HL-60 (cell line): ENCODE measurements at regions not wholly inside any gene's neighbourhood (a gene's known extent, or its start where the extent isn't known, plus 50 kb on each side); places are given as distances from the start of the nearest gene placed in this dataset.

Source experiments
- DNase-seq, 2 experiments: peaks; one replicate each; pipeline ENCODE4 v3.0.0-alpha.2; 2010 to 2020; ENCODE audit warnings: low read depth in 1 of 2, low spot score in 1 of 2
- H3K27ac ChIP-seq: fragments of 250-450 bp; sonication (Bioruptor Pico); replicated peaks from 2 replicates; pipeline ENCODE4 v1.5.1; 2020; ENCODE audit warnings: mild to moderate bottlenecking, moderate library complexity
- H3K27me3 ChIP-seq: fragments of 250-450 bp; sonication (Bioruptor Pico); 2 replicates; pipeline ENCODE4 v1.5.1; 2021; ENCODE audit warnings: mild to moderate bottlenecking, moderate library complexity; ENCODE audit not compliant: insufficient read depth, poor library complexity, severe bottlenecking
- H3K4me3 ChIP-seq: replicated peaks from 2 replicates; pipeline ENCODE4 v1.5.1; 2011; ENCODE audit warnings: mild to moderate bottlenecking, control low read depth, low read length; ENCODE audit not compliant: insufficient read depth
- GABPA ChIP-seq: IDR thresholded peaks from 2 replicates; pipeline ENCODE4 v1.6.1; 2012; ENCODE audit warnings: low read depth
- POLR2AphosphoS5 ChIP-seq: IDR thresholded peaks from 2 replicates; pipeline ENCODE4 v1.6.1; 2012; ENCODE audit warnings: low read depth
- SPI1 ChIP-seq: IDR thresholded peaks from 2 replicates; pipeline ENCODE4 v1.6.1; 2012; ENCODE audit warnings: low read depth, mild to moderate bottlenecking, borderline replicate concordance
- TF ChIP-seq, protein P1 (sequence below): IDR thresholded peaks from one replicate; pipeline ENCODE4 v1.5.1; 2011; ENCODE audit warnings: low read length, control low read depth, inconsistent platforms; ENCODE audit not compliant: insufficient read depth
- TF ChIP-seq, protein P2 (sequence below): IDR thresholded peaks from 2 replicates; pipeline ENCODE4 v1.6.1; 2012; ENCODE audit warnings: low read depth; ENCODE audit not compliant: insufficient replicate concordance

DNA sequence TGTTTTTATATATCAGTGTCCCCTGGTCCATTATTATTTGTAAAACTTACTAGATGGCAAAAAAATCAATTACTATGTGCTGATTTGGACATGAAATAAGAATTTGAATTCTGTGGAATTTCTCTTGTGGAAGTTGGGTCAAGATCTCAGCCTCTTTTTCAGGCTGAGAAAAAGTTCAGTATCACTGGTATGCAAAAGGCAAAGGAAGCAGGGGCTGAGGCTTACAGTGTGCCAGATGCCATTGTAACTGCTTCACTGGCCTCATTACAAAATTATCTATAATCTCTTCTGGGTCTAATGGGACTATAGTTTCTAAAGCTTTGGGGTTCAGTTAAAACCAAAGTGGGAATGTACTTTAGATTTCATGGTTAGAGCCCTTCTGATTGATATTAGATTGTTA lies 125.9 kb upstream of the SLC7A14 start:
- no peaks in the 10 kb centered on the region for H3K27me3 ChIP-seq
- no peak overlapping the region for H3K4me3 ChIP-seq
- no peak overlapping the region for H3K27ac ChIP-seq
- TF ChIP-seq, protein P1, sequence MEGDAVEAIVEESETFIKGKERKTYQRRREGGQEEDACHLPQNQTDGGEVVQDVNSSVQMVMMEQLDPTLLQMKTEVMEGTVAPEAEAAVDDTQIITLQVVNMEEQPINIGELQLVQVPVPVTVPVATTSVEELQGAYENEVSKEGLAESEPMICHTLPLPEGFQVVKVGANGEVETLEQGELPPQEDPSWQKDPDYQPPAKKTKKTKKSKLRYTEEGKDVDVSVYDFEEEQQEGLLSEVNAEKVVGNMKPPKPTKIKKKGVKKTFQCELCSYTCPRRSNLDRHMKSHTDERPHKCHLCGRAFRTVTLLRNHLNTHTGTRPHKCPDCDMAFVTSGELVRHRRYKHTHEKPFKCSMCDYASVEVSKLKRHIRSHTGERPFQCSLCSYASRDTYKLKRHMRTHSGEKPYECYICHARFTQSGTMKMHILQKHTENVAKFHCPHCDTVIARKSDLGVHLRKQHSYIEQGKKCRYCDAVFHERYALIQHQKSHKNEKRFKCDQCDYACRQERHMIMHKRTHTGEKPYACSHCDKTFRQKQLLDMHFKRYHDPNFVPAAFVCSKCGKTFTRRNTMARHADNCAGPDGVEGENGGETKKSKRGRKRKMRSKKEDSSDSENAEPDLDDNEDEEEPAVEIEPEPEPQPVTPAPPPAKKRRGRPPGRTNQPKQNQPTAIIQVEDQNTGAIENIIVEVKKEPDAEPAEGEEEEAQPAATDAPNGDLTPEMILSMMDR: no peak
- TF ChIP-seq POLR2AphosphoS5 (no peak), GABPA (no peak), SPI1 (no peak)
- TF ChIP-seq, protein P2, sequence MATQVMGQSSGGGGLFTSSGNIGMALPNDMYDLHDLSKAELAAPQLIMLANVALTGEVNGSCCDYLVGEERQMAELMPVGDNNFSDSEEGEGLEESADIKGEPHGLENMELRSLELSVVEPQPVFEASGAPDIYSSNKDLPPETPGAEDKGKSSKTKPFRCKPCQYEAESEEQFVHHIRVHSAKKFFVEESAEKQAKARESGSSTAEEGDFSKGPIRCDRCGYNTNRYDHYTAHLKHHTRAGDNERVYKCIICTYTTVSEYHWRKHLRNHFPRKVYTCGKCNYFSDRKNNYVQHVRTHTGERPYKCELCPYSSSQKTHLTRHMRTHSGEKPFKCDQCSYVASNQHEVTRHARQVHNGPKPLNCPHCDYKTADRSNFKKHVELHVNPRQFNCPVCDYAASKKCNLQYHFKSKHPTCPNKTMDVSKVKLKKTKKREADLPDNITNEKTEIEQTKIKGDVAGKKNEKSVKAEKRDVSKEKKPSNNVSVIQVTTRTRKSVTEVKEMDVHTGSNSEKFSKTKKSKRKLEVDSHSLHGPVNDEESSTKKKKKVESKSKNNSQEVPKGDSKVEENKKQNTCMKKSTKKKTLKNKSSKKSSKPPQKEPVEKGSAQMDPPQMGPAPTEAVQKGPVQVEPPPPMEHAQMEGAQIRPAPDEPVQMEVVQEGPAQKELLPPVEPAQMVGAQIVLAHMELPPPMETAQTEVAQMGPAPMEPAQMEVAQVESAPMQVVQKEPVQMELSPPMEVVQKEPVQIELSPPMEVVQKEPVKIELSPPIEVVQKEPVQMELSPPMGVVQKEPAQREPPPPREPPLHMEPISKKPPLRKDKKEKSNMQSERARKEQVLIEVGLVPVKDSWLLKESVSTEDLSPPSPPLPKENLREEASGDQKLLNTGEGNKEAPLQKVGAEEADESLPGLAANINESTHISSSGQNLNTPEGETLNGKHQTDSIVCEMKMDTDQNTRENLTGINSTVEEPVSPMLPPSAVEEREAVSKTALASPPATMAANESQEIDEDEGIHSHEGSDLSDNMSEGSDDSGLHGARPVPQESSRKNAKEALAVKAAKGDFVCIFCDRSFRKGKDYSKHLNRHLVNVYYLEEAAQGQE: no peak
- DNase-seq: no peak

DNA sequence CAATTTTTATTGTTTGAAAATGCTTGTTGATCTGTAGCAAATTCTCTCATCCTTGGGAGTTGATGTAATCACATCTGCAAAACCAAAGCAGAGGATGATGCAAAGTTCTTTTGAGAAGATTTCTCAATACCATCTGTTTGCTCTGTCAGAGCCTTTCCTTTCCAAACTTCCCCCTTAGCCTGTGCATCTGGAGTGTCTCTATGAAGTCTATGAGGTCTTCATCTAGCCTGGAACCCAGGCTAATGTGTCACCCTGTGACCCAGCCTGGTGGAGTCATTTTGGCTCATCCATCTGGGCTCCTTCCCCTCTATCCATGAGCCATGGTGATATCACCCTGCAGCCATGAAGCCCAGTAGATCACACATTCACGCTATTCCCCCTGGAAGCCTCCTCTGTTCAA lies 123.2 kb upstream of the SLC7A14 start:
- Histone ChIP-seq H3K27ac (no peak overlapping the region), H3K27me3 (no peaks in the 10 kb centered on the region), H3K4me3 (no peak overlapping the region)
- DNase-seq: peak; percentile 31 to 73
- TF ChIP-seq GABPA (no peak), SPI1 (no peak), POLR2AphosphoS5 (no peak)
- TF ChIP-seq, protein P1: no peak
- TF ChIP-seq, protein P2: no peak

DNA sequence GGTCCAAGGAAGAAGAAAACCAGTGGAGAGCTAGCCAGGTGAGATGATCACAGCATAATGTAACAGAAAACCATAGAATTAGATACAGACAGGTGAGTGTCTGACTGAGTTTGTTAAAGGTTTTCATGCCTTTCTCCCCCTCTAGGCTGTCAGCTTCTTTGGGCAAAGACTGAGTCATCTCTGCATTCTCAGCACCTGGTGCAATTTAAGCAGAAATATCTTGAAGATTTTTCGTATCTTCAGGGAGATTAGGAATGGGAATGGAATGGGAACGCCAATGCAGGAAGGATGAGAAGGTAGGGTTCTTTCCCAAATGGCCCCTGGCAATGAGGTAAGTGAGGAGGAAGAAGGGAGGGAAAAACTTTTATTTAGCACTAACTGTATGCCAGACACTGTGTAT lies 122.0 kb upstream of the SLC7A14 start:
- Histone ChIP-seq H3K27me3 (no peaks in the 10 kb centered on the region), H3K27ac (no peak overlapping the region), H3K4me3 (no peak overlapping the region)
- no peak for DNase-seq
- no peak for TF ChIP-seq POLR2AphosphoS5

DNA sequence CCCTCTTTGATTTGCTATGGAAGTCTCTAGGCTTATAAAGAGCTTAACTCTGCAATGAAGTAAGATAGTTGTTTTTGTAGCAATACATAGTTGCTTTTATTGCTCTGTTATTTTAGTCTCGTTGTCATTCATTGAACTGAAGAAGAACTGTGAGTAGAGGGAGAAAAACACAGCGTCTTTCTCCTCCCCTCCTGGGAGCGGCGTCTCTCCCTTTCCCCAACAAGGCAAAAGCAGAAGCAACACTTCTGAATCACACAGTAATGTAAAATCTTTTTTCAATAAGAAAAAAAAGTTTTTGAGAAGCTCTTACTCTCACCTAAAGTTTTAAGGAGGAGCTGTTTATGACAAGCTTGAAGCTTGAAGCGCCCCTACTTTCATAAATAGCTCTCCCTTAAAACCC lies 119.3 kb upstream of the SLC7A14 start:
- Histone ChIP-seq H3K27ac (no peak overlapping the region), H3K27me3 (no peaks in the 10 kb centered on the region), H3K4me3 (no peak overlapping the region)
- TF ChIP-seq, protein P2: no peak
- TF ChIP-seq, protein P1: no peak
- TF ChIP-seq SPI1 (no peak), POLR2AphosphoS5 (no peak), GABPA (no peak)
- no peak for DNase-seq
